Neural cell (in vitro differentiated cells): ENCODE measurements at regions not wholly inside any gene's neighbourhood (a gene's known extent, or its start where the extent isn't known, plus 50 kb on each side); places are given as distances from the start of the nearest gene placed in this dataset.

Source experiments
- H2AFZ ChIP-seq: fragments of 200-600, 300-800 bp; sonication (generic), shearing (Covaris generic); 2 replicates; pipeline ENCODE4 v1.6.0; 2014; ENCODE audit warnings: low read depth, mild to moderate bottlenecking, antibody characterized with exemption, low read length, moderate library complexity
- H3F3A ChIP-seq: fragments of 200-600 bp; shearing (Covaris generic); 2 replicates; pipeline ENCODE4 v1.6.1; 2016; ENCODE audit warnings: mild to moderate bottlenecking, moderate library complexity, mixed read lengths, antibody characterized with exemption, low read length; ENCODE audit not compliant: insufficient read depth, poor library complexity, severe bottlenecking
- H3K27ac ChIP-seq: fragments of 200-600, 300-800 bp; sonication (generic), shearing (Covaris generic); 2 replicates; pipeline ENCODE4 v1.5.1; 2014; ENCODE audit warnings: mild to moderate bottlenecking, low read length, moderate library complexity
- H3K27me3 ChIP-seq: fragments of 300-800, 200-600 bp; sonication (generic), shearing (Covaris generic); 2 replicates; pipeline ENCODE4 v1.6.0; 2014; ENCODE audit warnings: mild to moderate bottlenecking, low read depth, low read length, moderate library complexity; ENCODE audit not compliant: insufficient read depth
- H3K36me3 ChIP-seq: fragments of 300-800, 200-600 bp; sonication (generic), shearing (Covaris generic); 2 replicates; pipeline ENCODE4 v1.5.1; 2014; ENCODE audit warnings: mild to moderate bottlenecking, antibody characterized with exemption, low read length, moderate library complexity; ENCODE audit not compliant: insufficient read depth
- H3K4me2 ChIP-seq: fragments of 300-800, 200-600 bp; sonication (generic), shearing (Covaris generic); 2 replicates; pipeline ENCODE4 v1.6.0; 2014; ENCODE audit warnings: mild to moderate bottlenecking, low read length
- H3K4me3 ChIP-seq: fragments of 300-800, 200-600 bp; sonication (generic), shearing (Covaris generic); 2 replicates; pipeline ENCODE4 v1.5.1; 2014; ENCODE audit warnings: mild to moderate bottlenecking, low read length, moderate library complexity
- H3K79me2 ChIP-seq: fragments of 200-600 bp; shearing (Covaris generic); replicated peaks from 2 replicates; pipeline ENCODE4 v1.6.0; 2014; ENCODE audit warnings: mild to moderate bottlenecking, low read length, moderate library complexity; ENCODE audit not compliant: insufficient read depth
- H3K9ac ChIP-seq: fragments of 300-800, 200-600 bp; sonication (generic), shearing (Covaris generic); 2 replicates; pipeline ENCODE4 v1.6.1; 2016; ENCODE audit warnings: mild to moderate bottlenecking, low read length, mixed read lengths
- H3K9me2 ChIP-seq: fragments of 200-600 bp; shearing (Covaris generic); 2 replicates; pipeline ENCODE4 v1.6.1; 2016; ENCODE audit warnings: mild to moderate bottlenecking, low read length, mixed read lengths; ENCODE audit not compliant: insufficient read depth
- H3K9me3 ChIP-seq: fragments of 200-600, 300-800 bp; sonication (generic), shearing (Covaris generic); 2 replicates; pipeline ENCODE4 v1.6.1; 2016; ENCODE audit warnings: mild to moderate bottlenecking, mixed run types, low read length, moderate library complexity, mixed read lengths
- H4K20me1 ChIP-seq: fragments of 200-600 bp; shearing (Covaris generic); 2 replicates; pipeline ENCODE4 v1.6.1; 2016; ENCODE audit warnings: mild to moderate bottlenecking, mixed run types; ENCODE audit not compliant: insufficient read depth
- CTCF ChIP-seq: fragments of 450-650 bp; IDR thresholded peaks from 2 replicates; pipeline ENCODE4 v1.5.1; 2014; ENCODE audit warnings: antibody characterized with exemption, mild to moderate bottlenecking, moderate library complexity; ENCODE audit not compliant: poor library complexity, severe bottlenecking
- EP300 ChIP-seq: fragments of 450-650 bp; conservative IDR thresholded peaks from 2 replicates; pipeline ENCODE4 v1.6.1; 2014; ENCODE audit warnings: antibody characterized with exemption, mild to moderate bottlenecking, moderate library complexity; ENCODE audit not compliant: poor library complexity, severe bottlenecking
- EZH2 ChIP-seq: fragments of 200-600, 300-800 bp; shearing (Covaris generic), sonication (generic); IDR thresholded peaks from 2 replicates; pipeline ENCODE4 v1.6.1; 2014; ENCODE audit warnings: antibody characterized with exemption, low read length, borderline replicate concordance, mild to moderate bottlenecking; ENCODE audit not compliant: insufficient read depth, poor library complexity, severe bottlenecking
- MXI1 ChIP-seq: fragments of 450-650 bp; conservative IDR thresholded peaks from 2 replicates; pipeline ENCODE4 v1.6.1; 2014; ENCODE audit warnings: antibody characterized with exemption, mild to moderate bottlenecking; ENCODE audit not compliant: poor library complexity, severe bottlenecking
- POLR2AphosphoS5 ChIP-seq: IDR thresholded peaks from 2 replicates; pipeline ENCODE4 v1.6.1; 2012
- RAD21 ChIP-seq: fragments of 450-650 bp; conservative IDR thresholded peaks from 2 replicates; pipeline ENCODE4 v1.6.1; 2014; ENCODE audit warnings: antibody characterized with exemption, mild to moderate bottlenecking, moderate library complexity
- REST ChIP-seq: IDR thresholded peaks from 2 replicates; pipeline ENCODE4 v1.6.1; 2012; ENCODE audit warnings: borderline replicate concordance
- SMC3 ChIP-seq: fragments of 450-650 bp; conservative IDR thresholded peaks from 2 replicates; pipeline ENCODE4 v1.6.1; 2014; ENCODE audit warnings: antibody characterized with exemption, mild to moderate bottlenecking, moderate library complexity; ENCODE audit not compliant: poor library complexity
- TAF1 ChIP-seq: IDR thresholded peaks from 2 replicates; pipeline ENCODE4 v1.6.1; 2012; ENCODE audit warnings: low read depth

- Histone ChIP-seq H3K4me2 (no peak overlapping the region), H3K27me3 (no peaks in the 10 kb centered on the region), H3K9me3 (no peaks in the 10 kb centered on the region), H2AFZ (no peak overlapping the region), H3K27ac (no peak overlapping the region), H3K79me2 (no peaks in the 10 kb centered on the region), H3K36me3 (no peaks in the 10 kb centered on the region), H3K9ac (no peak overlapping the region), H4K20me1 (no peaks in the 10 kb centered on the region), H3K9me2 (no peaks in the 10 kb centered on the region), H3F3A (no peaks in the 10 kb centered on the region), H3K4me3 (no peak overlapping the region)
- TF ChIP-seq RAD21 (no peak), CTCF (no peak), POLR2AphosphoS5 (no peak), MXI1 (no peak), EZH2 (no peak), SMC3 (no peak), TAF1 (no peak), REST (no peak), EP300 (no peak)
Observed at GRCh38 chr9:30673132-30673531, 1711.3 kb upstream of the ACO1 start.

GRCh38 chr9:30676651-30677050 is 1707.8 kb upstream of the ACO1 start:
- Histone ChIP-seq H3F3A (no peaks in the 10 kb centered on the region), H3K27ac (no peak overlapping the region), H3K27me3 (no peaks in the 10 kb centered on the region), H3K9me2 (no peaks in the 10 kb centered on the region), H3K36me3 (no peaks in the 10 kb centered on the region), H3K4me3 (no peak overlapping the region), H2AFZ (no peak overlapping the region), H3K4me2 (no peak overlapping the region), H4K20me1 (no peaks in the 10 kb centered on the region), H3K79me2 (no peaks in the 10 kb centered on the region), H3K9ac (no peak overlapping the region), H3K9me3 (no peaks in the 10 kb centered on the region)
- peak; percentile 96 for TF ChIP-seq EP300
- TF ChIP-seq MXI1, result no peak
- TF ChIP-seq EZH2, result no peak
- no peak for TF ChIP-seq TAF1
- TF ChIP-seq POLR2AphosphoS5, result peak; percentile 61
- no peak for TF ChIP-seq REST
- TF ChIP-seq CTCF, result no peak
- TF ChIP-seq RAD21, result no peak
- no peak for TF ChIP-seq SMC3
